Mesenchymal stem cell (in vitro differentiated cells and primary cell): ENCODE measurements at regions not wholly inside any gene's neighbourhood (a gene's known extent, or its start where the extent isn't known, plus 50 kb on each side); places are given as distances from the start of the nearest gene placed in this dataset.

Experiments used
- DNase-seq: peaks from one replicate; pipeline ENCODE4 v3.0.0-alpha.2; 2013
- H2AFZ ChIP-seq: one replicate; pipeline ENCODE4 v1.6.1; 2013; ENCODE audit warnings: low read depth, mild to moderate bottlenecking, control low read depth, inconsistent platforms, low read length, moderate library complexity
- H2AK5ac ChIP-seq: 2 replicates; pipeline ENCODE4 v1.6.1; 2013; ENCODE audit warnings: low read length, moderate library complexity, mild to moderate bottlenecking, inconsistent platforms; ENCODE audit not compliant: severe bottlenecking
- H2BK120ac ChIP-seq: one replicate; pipeline ENCODE4 v1.6.1; 2013; ENCODE audit warnings: low read depth, mild to moderate bottlenecking, inconsistent platforms, low read length, moderate library complexity
- H2BK12ac ChIP-seq, 2 experiments: one replicate each; pipeline ENCODE4 v1.6.1; 2013; ENCODE audit warnings: inconsistent platforms in 2 of 2, low read length in 2 of 2, mild to moderate bottlenecking in 2 of 2, moderate library complexity in 2 of 2, control low read depth in 1 of 2
- H2BK15ac ChIP-seq: one replicate; pipeline ENCODE4 v1.6.1; 2013; ENCODE audit warnings: mild to moderate bottlenecking, low read depth, inconsistent platforms; ENCODE audit not compliant: poor library complexity, severe bottlenecking
- H2BK5ac ChIP-seq: 2 replicates; pipeline ENCODE4 v1.6.1; 2013; ENCODE audit warnings: low read depth, mild to moderate bottlenecking, low read length, control low read depth, inconsistent platforms; ENCODE audit not compliant: poor library complexity, severe bottlenecking
- H3K14ac ChIP-seq, 2 experiments: one replicate each; pipeline ENCODE4 v1.6.1; 2013; ENCODE audit warnings: inconsistent platforms in 2 of 2, low read length in 2 of 2, control low read depth in 1 of 2, mild to moderate bottlenecking in 1 of 2, moderate library complexity in 1 of 2
- H3K18ac ChIP-seq, 2 experiments: one replicate each; pipeline ENCODE4 v1.6.1; 2013; ENCODE audit warnings: inconsistent platforms in 2 of 2, low read length in 2 of 2, control low read depth in 1 of 2, low read depth in 1 of 2, mild to moderate bottlenecking in 1 of 2
- H3K23ac ChIP-seq, 2 experiments: one replicate each; pipeline ENCODE4 v1.6.1; 2013; ENCODE audit warnings: inconsistent platforms in 2 of 2, low read length in 2 of 2, mild to moderate bottlenecking in 2 of 2, moderate library complexity in 2 of 2, control low read depth in 1 of 2
- H3K27ac ChIP-seq: 2 replicates; pipeline ENCODE4 v1.5.1; 2013; ENCODE audit warnings: mild to moderate bottlenecking, moderate library complexity, low read length, control low read depth, inconsistent platforms; ENCODE audit not compliant: poor library complexity, severe bottlenecking
- H3K27me3 ChIP-seq, 2 experiments: 2 replicates each; pipeline versions ENCODE4 v1.6.1 to v1.7.0; 2013; ENCODE audit warnings: low read length in 2 of 2, mild to moderate bottlenecking in 2 of 2, moderate library complexity in 2 of 2, control low read depth in 1 of 2, inconsistent platforms in 1 of 2; ENCODE audit not compliant: control insufficient read depth in 1 of 2, insufficient read depth in 1 of 2
- H3K36me3 ChIP-seq, 2 experiments: 2 replicates each; pipeline versions ENCODE4 v1.6.1 to v1.7.0; 2013; ENCODE audit warnings: low read length in 2 of 2, control low read depth in 1 of 2, inconsistent platforms in 1 of 2, low read depth in 1 of 2, mild to moderate bottlenecking in 1 of 2; ENCODE audit not compliant: insufficient read depth in 2 of 2, control insufficient read depth in 1 of 2
- H3K4ac ChIP-seq, 2 experiments: one replicate each; pipeline ENCODE4 v1.6.1; 2013; ENCODE audit warnings: inconsistent platforms in 2 of 2, low read length in 2 of 2, mild to moderate bottlenecking in 2 of 2, moderate library complexity in 2 of 2, control low read depth in 1 of 2, low read depth in 1 of 2
- H3K4me1 ChIP-seq: 2 replicates; pipeline ENCODE4 v1.6.1; 2013; ENCODE audit warnings: low read depth, low read length, control low read depth; ENCODE audit not compliant: control insufficient read depth, insufficient read depth
- H3K4me2 ChIP-seq: 2 replicates; pipeline ENCODE4 v1.6.1; 2013; ENCODE audit warnings: low read length, mild to moderate bottlenecking, inconsistent platforms; ENCODE audit not compliant: poor library complexity, severe bottlenecking
- H3K4me3 ChIP-seq, 2 experiments: 2 replicates each; pipeline versions ENCODE4 v1.5.1 to v1.7.0; 2013; ENCODE audit warnings: low read length in 2 of 2, mild to moderate bottlenecking in 2 of 2, control low read depth in 1 of 2, low read depth in 1 of 2; ENCODE audit not compliant: insufficient read depth in 1 of 2
- H3K79me1 ChIP-seq: replicated peaks from 2 replicates; pipeline ENCODE4 v1.6.1; 2013; ENCODE audit warnings: mild to moderate bottlenecking, control low read depth, low read length, inconsistent platforms; ENCODE audit not compliant: poor library complexity, severe bottlenecking
- H3K9ac ChIP-seq: 2 replicates; pipeline ENCODE4 v1.7.0; 2013; ENCODE audit warnings: mild to moderate bottlenecking, low read length, moderate library complexity
- H3K9me3 ChIP-seq: 2 replicates; pipeline ENCODE4 v1.7.0; 2013; ENCODE audit warnings: mild to moderate bottlenecking, low read length; ENCODE audit not compliant: control insufficient read depth
- H4K8ac ChIP-seq: one replicate; pipeline ENCODE4 v1.6.1; 2013; ENCODE audit warnings: inconsistent platforms, mild to moderate bottlenecking, low read length, moderate library complexity
- H4K91ac ChIP-seq: one replicate; pipeline ENCODE4 v1.6.1; 2013; ENCODE audit warnings: mild to moderate bottlenecking, low read length, inconsistent platforms
- WGBS: methylation state at CpG from one replicate; pipeline ENCODE4 v1.1.7; 2013; ENCODE audit warnings: mixed read lengths; 5-methylcytosine and 5-hydroxymethylcytosine counted together

DNA sequence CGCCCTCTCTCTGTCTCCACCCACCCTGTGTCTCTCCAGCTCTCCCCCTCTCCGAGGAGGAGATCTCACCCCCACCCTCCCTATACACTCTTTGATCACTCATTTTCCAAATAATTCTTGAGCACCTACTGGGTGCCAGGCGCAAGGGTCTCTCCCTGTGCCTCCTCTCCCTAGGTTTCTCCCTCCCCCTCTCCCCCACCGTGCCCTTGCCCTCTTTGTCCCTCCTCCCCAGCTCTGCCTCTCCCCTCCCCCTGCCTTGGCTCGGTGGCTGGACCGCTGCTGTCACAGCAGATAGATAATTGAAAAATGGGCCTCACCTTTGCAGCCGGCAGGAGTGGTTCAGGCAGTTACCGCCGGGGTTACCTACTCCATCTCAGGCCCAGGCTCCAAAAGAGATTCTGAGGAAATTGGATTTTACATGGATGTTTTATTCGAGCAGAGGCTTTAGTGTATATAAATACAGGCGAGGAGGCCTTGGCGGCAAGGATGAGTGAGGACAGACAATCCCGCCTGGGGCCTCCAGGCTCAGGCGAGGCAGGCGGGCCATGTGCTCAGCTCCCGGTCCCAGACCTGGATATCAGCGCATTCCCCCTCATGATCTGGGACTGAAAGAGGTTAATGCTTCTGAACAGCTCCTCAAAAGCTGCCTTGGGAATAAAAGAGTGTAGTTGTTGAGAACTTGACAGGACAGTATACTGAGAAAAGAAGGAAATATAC lies 60.8 kb upstream of the BTRC start:
- no peak overlapping the region for H3K9ac ChIP-seq
- H2AK5ac ChIP-seq, result no peak overlapping the region
- no peak overlapping the region for H3K18ac ChIP-seq
- H3K27me3 ChIP-seq, result peaks cover 78 to 84% of the 10 kb centered on the region in 2 experiments
- no peak overlapping the region for H2BK120ac ChIP-seq
- H2BK5ac ChIP-seq, result no peak overlapping the region
- no peaks in the 10 kb centered on the region for H3K36me3 ChIP-seq
- H3K4ac ChIP-seq, result no peak overlapping the region
- 19% methylated on average over 17 of the region's 17 CpGs for WGBS
- DNase-seq, result no peak
- H3K27ac ChIP-seq, result no peak overlapping the region
- peaks cover 19% of the 10 kb centered on the region for H3K4me1 ChIP-seq
- H3K79me1 ChIP-seq, result no peaks in the 10 kb centered on the region
- H4K8ac ChIP-seq, result no peak overlapping the region
- no peak overlapping the region for H4K91ac ChIP-seq
- no peak overlapping the region for H2BK12ac ChIP-seq
- H2AFZ ChIP-seq, result no peak overlapping the region
- no peaks in the 10 kb centered on the region for H3K9me3 ChIP-seq
- peak overlapping the region; percentile 11 for H3K4me2 ChIP-seq
- H2BK15ac ChIP-seq, result no peak overlapping the region
- no peak overlapping the region for H3K14ac ChIP-seq
- H3K4me3 ChIP-seq, result peak overlapping the region in 1 of 2 experiments; percentile 72
- H3K23ac ChIP-seq, result peak overlapping the region in 1 of 2 experiments; percentile 29

DNA sequence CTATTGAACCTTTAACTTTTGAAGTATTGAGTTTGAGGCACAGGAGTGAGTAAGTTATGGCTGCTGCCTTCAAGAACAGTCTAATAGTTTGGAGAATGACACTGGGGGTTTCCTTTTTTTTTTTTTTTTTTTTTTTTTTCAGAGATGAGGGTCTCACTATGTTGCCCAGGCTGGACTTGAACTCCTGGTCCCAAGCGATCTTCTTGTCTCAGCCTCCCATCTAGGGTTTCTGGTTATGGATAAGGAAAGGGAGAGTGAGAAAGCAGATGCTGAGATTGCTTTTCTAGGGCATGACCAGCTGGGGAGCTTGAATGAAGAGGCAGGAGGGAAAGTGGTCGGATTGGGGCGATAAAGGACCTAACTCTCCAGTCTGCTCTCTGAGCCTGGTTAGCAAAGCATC lies 59.9 kb upstream of the BTRC start:
- Histone ChIP-seq H3K4me3 (no peak overlapping the region), H3K18ac (no peak overlapping the region), H2BK120ac (no peak overlapping the region), H2AFZ (no peak overlapping the region), H3K23ac (no peak overlapping the region), H3K4me2 (no peak overlapping the region), H3K27ac (no peak overlapping the region), H3K9me3 (no peaks in the 10 kb centered on the region), H2BK15ac (no peak overlapping the region), H2AK5ac (no peak overlapping the region), H3K4me1 (peaks cover 19% of the 10 kb centered on the region), H3K27me3 (peaks cover 78 to 84% of the 10 kb centered on the region in 2 experiments), H3K14ac (no peak overlapping the region), H2BK5ac (no peak overlapping the region), H4K91ac (no peak overlapping the region), H3K79me1 (no peaks in the 10 kb centered on the region), H2BK12ac (no peak overlapping the region), H3K9ac (no peak overlapping the region), H3K4ac (no peak overlapping the region), H4K8ac (no peak overlapping the region), H3K36me3 (no peaks in the 10 kb centered on the region)
- no peak for DNase-seq
- 90% methylated on average over 3 of the region's 3 CpGs for WGBS

DNA sequence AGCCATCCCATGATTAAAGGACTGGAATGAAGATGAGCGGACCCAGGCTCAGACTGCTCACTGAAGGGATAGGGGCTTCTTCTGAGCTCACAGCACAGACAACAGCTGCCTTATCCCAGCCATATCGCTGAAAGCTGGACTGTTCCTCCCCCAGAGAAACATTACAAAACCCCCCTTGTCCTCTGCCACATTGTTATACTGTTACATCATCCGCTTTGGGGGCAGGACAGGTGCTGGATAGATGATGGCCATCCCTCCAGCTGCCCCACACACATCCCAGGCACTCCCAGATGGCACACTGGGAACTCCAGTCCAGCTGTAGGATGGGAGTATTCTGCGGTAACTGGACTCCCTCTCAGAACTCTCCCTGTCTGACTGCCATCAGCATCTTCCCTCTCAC lies 58.7 kb upstream of the BTRC start:
- Histone ChIP-seq H3K4me3 (no peak overlapping the region), H2BK120ac (no peak overlapping the region), H4K8ac (no peak overlapping the region), H2AK5ac (no peak overlapping the region), H3K27me3 (peaks cover 77 to 84% of the 10 kb centered on the region in 2 experiments), H3K27ac (no peak overlapping the region), H3K18ac (no peak overlapping the region), H2BK5ac (no peak overlapping the region), H3K4ac (no peak overlapping the region), H2BK15ac (no peak overlapping the region), H3K23ac (no peak overlapping the region), H3K79me1 (no peaks in the 10 kb centered on the region), H3K36me3 (no peaks in the 10 kb centered on the region), H3K9me3 (no peaks in the 10 kb centered on the region), H3K4me2 (no peak overlapping the region), H3K9ac (no peak overlapping the region), H4K91ac (no peak overlapping the region), H3K14ac (no peak overlapping the region), H3K4me1 (peaks cover 19% of the 10 kb centered on the region), H2AFZ (no peak overlapping the region), H2BK12ac (no peak overlapping the region)
- 79% methylated on average over 4 of the region's 4 CpGs for WGBS
- DNase-seq, result no peak

DNA sequence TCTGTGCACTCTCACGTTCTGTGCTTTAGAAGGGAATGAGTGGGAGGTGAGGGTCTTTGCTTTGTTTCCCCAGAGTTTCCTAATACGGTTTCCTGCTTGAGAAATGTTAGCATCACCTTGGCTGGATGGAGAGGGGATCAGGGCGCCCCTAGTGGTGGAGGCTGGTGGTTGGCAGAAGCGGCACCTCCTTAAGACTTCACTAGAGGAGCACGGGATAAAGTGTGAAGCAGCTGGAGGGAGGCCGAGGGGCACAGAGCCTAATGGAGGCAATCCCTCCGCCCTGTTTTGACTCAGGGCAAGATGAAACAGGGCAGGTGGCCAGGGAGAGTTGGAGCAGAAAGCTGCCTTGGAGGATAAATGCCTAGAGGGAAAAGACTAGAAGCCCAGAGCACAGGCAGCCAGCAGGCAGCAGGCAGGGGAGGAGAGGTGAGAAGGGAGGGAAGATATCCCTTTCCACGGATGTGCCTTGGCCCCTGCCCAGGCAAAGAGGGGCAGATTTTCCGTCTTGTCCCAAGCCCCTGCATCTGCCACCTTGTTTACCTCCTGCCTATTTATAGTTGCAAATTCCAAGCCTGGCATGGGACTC lies 56.0 kb upstream of the BTRC start:
- Histone ChIP-seq H3K18ac (no peak overlapping the region), H3K4me3 (no peak overlapping the region), H3K4me1 (peaks cover 2% of the 10 kb centered on the region), H3K14ac (no peak overlapping the region), H2BK15ac (no peak overlapping the region), H3K9ac (no peak overlapping the region), H3K27ac (no peak overlapping the region), H2BK12ac (no peak overlapping the region), H3K27me3 (peaks cover 81 to 82% of the 10 kb centered on the region in 2 experiments), H2BK5ac (no peak overlapping the region), H3K4ac (no peak overlapping the region), H2AK5ac (no peak overlapping the region), H3K9me3 (no peaks in the 10 kb centered on the region), H4K91ac (no peak overlapping the region), H3K79me1 (no peaks in the 10 kb centered on the region), H3K23ac (no peak overlapping the region), H4K8ac (no peak overlapping the region), H2AFZ (no peak overlapping the region), H2BK120ac (no peak overlapping the region), H3K36me3 (no peaks in the 10 kb centered on the region), H3K4me2 (no peak overlapping the region)
- 8% methylated on average over 8 of the region's 9 CpGs for WGBS
- DNase-seq, result peak; percentile 36
